ENCODE measurements at regions not wholly inside any gene's neighbourhood (a gene's known extent, or its start where the extent isn't known, plus 50 kb on each side); places are given as distances from the start of the nearest gene placed in this dataset.

DNA sequence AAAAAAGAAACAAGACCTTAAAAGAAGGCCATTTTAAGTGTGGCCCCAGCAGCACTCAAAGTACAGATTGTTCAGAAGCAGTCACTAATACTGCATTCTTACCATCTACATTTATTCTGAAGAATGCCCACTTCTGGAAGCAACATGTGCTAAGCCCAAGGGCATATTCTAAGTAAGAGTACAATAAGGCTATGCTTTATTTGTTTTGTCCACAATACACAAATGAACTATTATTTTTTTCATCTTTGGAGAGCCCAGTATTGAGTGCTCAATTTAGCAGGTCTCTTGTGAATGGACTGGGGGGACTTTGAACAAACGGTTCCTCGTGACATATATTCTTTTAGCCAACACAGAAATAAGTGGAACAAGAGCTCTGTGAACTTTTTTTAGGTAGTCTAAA, 191.4 kb upstream of the CHORDC1 start:
- TF ChIP-seq TCF12 (IDR thresholded peaks at IDR 0.05) (no peak), MEF2A (IDR thresholded peaks at IDR 0.05; ENCODE audit: borderline replicate concordance, low read depth) (no peak), TAF1 (IDR thresholded peaks at IDR 0.05; ENCODE audit: borderline replicate concordance, low read depth, low read length) (no peak), NFIC (IDR thresholded peaks at IDR 0.05; ENCODE audit: borderline replicate concordance) (no peak)

Data from SK-N-SH (cell line).